Bone marrow (tissue), 2 donors: ENCODE measurements at regions not wholly inside any gene's neighbourhood (a gene's known extent, or its start where the extent isn't known, plus 50 kb on each side); places are given as distances from the start of the nearest gene placed in this dataset.
"Not testable (repeated sequence)": the region's sequence is repeated elsewhere in the genome, so short reads cannot be mapped to it uniquely, and the experiment has no call there.

Experiments used
- DNase-seq, 2 donors: peaks; one replicate each; lab custom pipeline; 2025; lab: John Stamatoyannopoulos, UW

- DNase-seq: no peak
Observed at GRCh38 chr18:5720132-5720531, 175.2 kb downstream of the TMEM200C start.

GRCh38 chr18:5717256-5717655 lies 173.5 kb upstream of the EPB41L3 start:
- DNase-seq: no peak

- DNase-seq: no peak
Observed at GRCh38 chr18:5710676-5711075, 166.9 kb upstream of the EPB41L3 start.

GRCh38 chr18:5710235-5710634 lies 166.4 kb upstream of the EPB41L3 start:
- DNase-seq: no peak

GRCh38 chr18:5709476-5710095 lies 165.8 kb upstream of the EPB41L3 start:
- no peak for DNase-seq

GRCh38 chr18:5707586-5707985 lies 163.8 kb upstream of the EPB41L3 start:
- no peak for DNase-seq

GRCh38 chr18:5705393-5705792 lies 161.6 kb upstream of the EPB41L3 start:
- DNase-seq: no peak

GRCh38 chr18:5704847-5705246 lies 161.1 kb upstream of the EPB41L3 start:
- no peak for DNase-seq

GRCh38 chr18:5702016-5702415 lies 158.2 kb upstream of the EPB41L3 start:
- DNase-seq: not testable (repeated sequence)

GRCh38 chr18:5693699-5694294 lies 150.0 kb upstream of the EPB41L3 start:
- no peak for DNase-seq

GRCh38 chr18:5678779-5679406 lies 135.1 kb upstream of the EPB41L3 start:
- no peak for DNase-seq

- DNase-seq: no peak
Observed at GRCh38 chr18:5678278-5678677, 134.5 kb upstream of the EPB41L3 start.

- no peak for DNase-seq
Observed at GRCh38 chr18:5673616-5674015, 129.8 kb upstream of the EPB41L3 start.

- DNase-seq: no peak
Observed at GRCh38 chr18:5669585-5669984, 125.8 kb upstream of the EPB41L3 start.

GRCh38 chr18:5668087-5668715 lies 124.4 kb upstream of the EPB41L3 start:
- no peak for DNase-seq

- DNase-seq: no peak
Observed at GRCh38 chr18:5667356-5667755, 123.6 kb upstream of the EPB41L3 start.

GRCh38 chr18:5662586-5663090 lies 118.8 kb upstream of the EPB41L3 start:
- no peak for DNase-seq

GRCh38 chr18:5661179-5661578 lies 117.4 kb upstream of the EPB41L3 start:
- DNase-seq: no peak

GRCh38 chr18:5653802-5654201 lies 110.0 kb upstream of the EPB41L3 start:
- DNase-seq: no peak

- no peak for DNase-seq
Observed at GRCh38 chr18:5651736-5652135, 107.9 kb upstream of the EPB41L3 start.

- no peak for DNase-seq
Observed at GRCh38 chr18:5649439-5649838, 105.6 kb upstream of the EPB41L3 start.

- no peak for DNase-seq
Observed at GRCh38 chr18:5646739-5647138, 102.9 kb upstream of the EPB41L3 start.

- DNase-seq: no peak
Observed at GRCh38 chr18:5643288-5643687, 99.5 kb upstream of the EPB41L3 start.
